Neural cell (in vitro differentiated cells): ENCODE measurements at regions not wholly inside any gene's neighbourhood (a gene's known extent, or its start where the extent isn't known, plus 50 kb on each side); places are given as distances from the start of the nearest gene placed in this dataset.

Experiments
- H2AFZ ChIP-seq: fragments of 200-600, 300-800 bp; sonication (generic), shearing (Covaris generic); 2 replicates; pipeline ENCODE4 v1.6.0; 2014; ENCODE audit warnings: low read depth, mild to moderate bottlenecking, antibody characterized with exemption, low read length, moderate library complexity
- H3F3A ChIP-seq: fragments of 200-600 bp; shearing (Covaris generic); 2 replicates; pipeline ENCODE4 v1.6.1; 2016; ENCODE audit warnings: mild to moderate bottlenecking, moderate library complexity, mixed read lengths, antibody characterized with exemption, low read length; ENCODE audit not compliant: insufficient read depth, poor library complexity, severe bottlenecking
- H3K27ac ChIP-seq: fragments of 200-600, 300-800 bp; sonication (generic), shearing (Covaris generic); 2 replicates; pipeline ENCODE4 v1.5.1; 2014; ENCODE audit warnings: mild to moderate bottlenecking, low read length, moderate library complexity
- H3K27me3 ChIP-seq: fragments of 300-800, 200-600 bp; sonication (generic), shearing (Covaris generic); 2 replicates; pipeline ENCODE4 v1.6.0; 2014; ENCODE audit warnings: mild to moderate bottlenecking, low read depth, low read length, moderate library complexity; ENCODE audit not compliant: insufficient read depth
- H3K36me3 ChIP-seq: fragments of 300-800, 200-600 bp; sonication (generic), shearing (Covaris generic); 2 replicates; pipeline ENCODE4 v1.5.1; 2014; ENCODE audit warnings: mild to moderate bottlenecking, antibody characterized with exemption, low read length, moderate library complexity; ENCODE audit not compliant: insufficient read depth
- H3K4me2 ChIP-seq: fragments of 300-800, 200-600 bp; sonication (generic), shearing (Covaris generic); 2 replicates; pipeline ENCODE4 v1.6.0; 2014; ENCODE audit warnings: mild to moderate bottlenecking, low read length
- H3K4me3 ChIP-seq: fragments of 300-800, 200-600 bp; sonication (generic), shearing (Covaris generic); 2 replicates; pipeline ENCODE4 v1.5.1; 2014; ENCODE audit warnings: mild to moderate bottlenecking, low read length, moderate library complexity
- H3K79me2 ChIP-seq: fragments of 200-600 bp; shearing (Covaris generic); replicated peaks from 2 replicates; pipeline ENCODE4 v1.6.0; 2014; ENCODE audit warnings: mild to moderate bottlenecking, low read length, moderate library complexity; ENCODE audit not compliant: insufficient read depth
- H3K9ac ChIP-seq: fragments of 300-800, 200-600 bp; sonication (generic), shearing (Covaris generic); 2 replicates; pipeline ENCODE4 v1.6.1; 2016; ENCODE audit warnings: mild to moderate bottlenecking, low read length, mixed read lengths
- H3K9me2 ChIP-seq: fragments of 200-600 bp; shearing (Covaris generic); 2 replicates; pipeline ENCODE4 v1.6.1; 2016; ENCODE audit warnings: mild to moderate bottlenecking, low read length, mixed read lengths; ENCODE audit not compliant: insufficient read depth
- H3K9me3 ChIP-seq: fragments of 200-600, 300-800 bp; sonication (generic), shearing (Covaris generic); 2 replicates; pipeline ENCODE4 v1.6.1; 2016; ENCODE audit warnings: mild to moderate bottlenecking, mixed run types, low read length, moderate library complexity, mixed read lengths
- H4K20me1 ChIP-seq: fragments of 200-600 bp; shearing (Covaris generic); 2 replicates; pipeline ENCODE4 v1.6.1; 2016; ENCODE audit warnings: mild to moderate bottlenecking, mixed run types; ENCODE audit not compliant: insufficient read depth
- EP300 ChIP-seq: fragments of 450-650 bp; conservative IDR thresholded peaks from 2 replicates; pipeline ENCODE4 v1.6.1; 2014; ENCODE audit warnings: antibody characterized with exemption, mild to moderate bottlenecking, moderate library complexity; ENCODE audit not compliant: poor library complexity, severe bottlenecking
- EZH2 ChIP-seq: fragments of 200-600, 300-800 bp; shearing (Covaris generic), sonication (generic); IDR thresholded peaks from 2 replicates; pipeline ENCODE4 v1.6.1; 2014; ENCODE audit warnings: antibody characterized with exemption, low read length, borderline replicate concordance, mild to moderate bottlenecking; ENCODE audit not compliant: insufficient read depth, poor library complexity, severe bottlenecking
- MXI1 ChIP-seq: fragments of 450-650 bp; conservative IDR thresholded peaks from 2 replicates; pipeline ENCODE4 v1.6.1; 2014; ENCODE audit warnings: antibody characterized with exemption, mild to moderate bottlenecking; ENCODE audit not compliant: poor library complexity, severe bottlenecking
- POLR2AphosphoS5 ChIP-seq: IDR thresholded peaks from 2 replicates; pipeline ENCODE4 v1.6.1; 2012
- RAD21 ChIP-seq: fragments of 450-650 bp; conservative IDR thresholded peaks from 2 replicates; pipeline ENCODE4 v1.6.1; 2014; ENCODE audit warnings: antibody characterized with exemption, mild to moderate bottlenecking, moderate library complexity
- REST ChIP-seq: IDR thresholded peaks from 2 replicates; pipeline ENCODE4 v1.6.1; 2012; ENCODE audit warnings: borderline replicate concordance
- SMC3 ChIP-seq: fragments of 450-650 bp; conservative IDR thresholded peaks from 2 replicates; pipeline ENCODE4 v1.6.1; 2014; ENCODE audit warnings: antibody characterized with exemption, mild to moderate bottlenecking, moderate library complexity; ENCODE audit not compliant: poor library complexity
- TAF1 ChIP-seq: IDR thresholded peaks from 2 replicates; pipeline ENCODE4 v1.6.1; 2012; ENCODE audit warnings: low read depth
- TF ChIP-seq, protein P1 (sequence below): fragments of 450-650 bp; IDR thresholded peaks from 2 replicates; pipeline ENCODE4 v1.5.1; 2014; ENCODE audit warnings: antibody characterized with exemption, mild to moderate bottlenecking, moderate library complexity; ENCODE audit not compliant: poor library complexity, severe bottlenecking

DNA sequence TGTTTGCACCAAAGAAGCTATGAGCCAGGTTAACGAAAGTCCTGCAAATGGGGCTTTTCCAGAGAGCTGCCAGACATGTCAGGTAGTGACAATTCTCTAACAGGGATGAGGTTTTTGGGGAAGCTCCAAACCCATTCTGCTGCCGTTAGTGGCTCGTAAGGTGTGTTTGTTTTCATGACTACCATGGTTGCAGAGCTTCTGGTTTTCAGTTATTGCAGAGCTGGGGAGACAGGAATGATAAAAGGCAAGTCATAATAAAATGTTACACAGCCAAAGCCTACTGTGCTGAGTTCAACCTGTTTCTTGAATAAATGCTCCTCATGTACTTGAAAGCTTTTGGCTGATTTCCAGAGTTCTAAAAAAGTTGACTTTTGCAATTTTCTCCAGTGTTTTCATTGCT, 209.2 kb upstream of the STK17B start:
- no peak overlapping the region for H3K4me3 ChIP-seq
- no peaks in the 10 kb centered on the region for H3K79me2 ChIP-seq
- H2AFZ ChIP-seq = no peak overlapping the region
- H4K20me1 ChIP-seq = no peaks in the 10 kb centered on the region
- no peak overlapping the region for H3K4me2 ChIP-seq
- no peak overlapping the region for H3K27ac ChIP-seq
- no peaks in the 10 kb centered on the region for H3K27me3 ChIP-seq
- no peak for TF ChIP-seq EZH2
- H3F3A ChIP-seq = no peaks in the 10 kb centered on the region
- H3K36me3 ChIP-seq = no peaks in the 10 kb centered on the region
- no peak overlapping the region for H3K9ac ChIP-seq
- H3K9me3 ChIP-seq = no peaks in the 10 kb centered on the region
- H3K9me2 ChIP-seq = no peaks in the 10 kb centered on the region

DNA sequence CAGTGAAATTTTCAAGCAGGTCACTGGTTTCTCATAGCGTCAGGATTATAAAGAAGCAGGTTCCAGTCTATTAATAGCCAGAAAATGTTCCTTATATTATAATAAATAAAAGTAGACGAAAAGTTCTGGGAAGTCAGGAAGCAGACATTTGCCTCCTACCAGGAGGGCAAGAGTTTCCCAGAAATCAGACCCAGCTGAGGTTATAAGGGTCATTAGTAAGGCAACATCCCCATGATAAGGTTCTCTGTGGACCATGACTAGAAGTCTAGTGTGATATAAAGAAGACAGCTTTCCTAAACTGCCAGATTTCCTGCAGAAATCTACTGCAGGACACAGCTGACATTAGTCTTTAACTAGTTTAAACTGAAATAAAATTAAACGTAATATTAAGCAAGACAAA, 210.1 kb upstream of the STK17B start:
- H3K4me2 ChIP-seq = no peak overlapping the region
- TF ChIP-seq EP300 (no peak), POLR2AphosphoS5 (no peak), REST (no peak), TAF1 (no peak), EZH2 (no peak), MXI1 (no peak), SMC3 (no peak), RAD21 (no peak)
- TF ChIP-seq, protein P1, sequence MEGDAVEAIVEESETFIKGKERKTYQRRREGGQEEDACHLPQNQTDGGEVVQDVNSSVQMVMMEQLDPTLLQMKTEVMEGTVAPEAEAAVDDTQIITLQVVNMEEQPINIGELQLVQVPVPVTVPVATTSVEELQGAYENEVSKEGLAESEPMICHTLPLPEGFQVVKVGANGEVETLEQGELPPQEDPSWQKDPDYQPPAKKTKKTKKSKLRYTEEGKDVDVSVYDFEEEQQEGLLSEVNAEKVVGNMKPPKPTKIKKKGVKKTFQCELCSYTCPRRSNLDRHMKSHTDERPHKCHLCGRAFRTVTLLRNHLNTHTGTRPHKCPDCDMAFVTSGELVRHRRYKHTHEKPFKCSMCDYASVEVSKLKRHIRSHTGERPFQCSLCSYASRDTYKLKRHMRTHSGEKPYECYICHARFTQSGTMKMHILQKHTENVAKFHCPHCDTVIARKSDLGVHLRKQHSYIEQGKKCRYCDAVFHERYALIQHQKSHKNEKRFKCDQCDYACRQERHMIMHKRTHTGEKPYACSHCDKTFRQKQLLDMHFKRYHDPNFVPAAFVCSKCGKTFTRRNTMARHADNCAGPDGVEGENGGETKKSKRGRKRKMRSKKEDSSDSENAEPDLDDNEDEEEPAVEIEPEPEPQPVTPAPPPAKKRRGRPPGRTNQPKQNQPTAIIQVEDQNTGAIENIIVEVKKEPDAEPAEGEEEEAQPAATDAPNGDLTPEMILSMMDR = no peak
- H3F3A ChIP-seq = no peaks in the 10 kb centered on the region
- no peak overlapping the region for H3K27ac ChIP-seq
- H3K4me3 ChIP-seq = no peak overlapping the region
- H4K20me1 ChIP-seq = no peaks in the 10 kb centered on the region
- no peaks in the 10 kb centered on the region for H3K9me3 ChIP-seq
- H3K79me2 ChIP-seq = no peaks in the 10 kb centered on the region
- no peak overlapping the region for H3K9ac ChIP-seq
- H2AFZ ChIP-seq = no peak overlapping the region
- no peaks in the 10 kb centered on the region for H3K36me3 ChIP-seq
- H3K9me2 ChIP-seq = no peaks in the 10 kb centered on the region
- H3K27me3 ChIP-seq = no peaks in the 10 kb centered on the region

DNA sequence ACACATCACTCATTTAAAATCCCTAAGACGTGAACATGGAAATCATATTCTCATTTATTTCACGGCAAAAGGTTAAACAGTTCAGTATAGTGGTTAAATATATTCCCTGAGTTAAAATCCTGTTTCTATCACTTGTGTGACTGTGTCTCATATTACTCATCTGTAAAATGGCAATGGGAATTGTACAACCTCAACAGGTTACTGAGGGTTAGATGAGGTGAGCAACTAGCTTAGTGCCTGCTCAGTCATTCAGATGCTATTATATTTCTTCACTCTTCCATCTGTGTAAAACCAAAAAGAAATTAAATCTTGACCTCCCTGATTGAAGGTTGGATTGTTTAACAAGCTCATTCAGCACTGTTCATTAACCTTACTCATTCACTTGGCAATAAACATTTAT, 212.4 kb upstream of the STK17B start:
- no peaks in the 10 kb centered on the region for H3F3A ChIP-seq
- H3K36me3 ChIP-seq = no peaks in the 10 kb centered on the region
- H2AFZ ChIP-seq = no peak overlapping the region
- no peaks in the 10 kb centered on the region for H3K9me2 ChIP-seq
- no peaks in the 10 kb centered on the region for H3K27me3 ChIP-seq
- H3K9ac ChIP-seq = no peak overlapping the region
- no peaks in the 10 kb centered on the region for H3K9me3 ChIP-seq
- TF ChIP-seq MXI1 = no peak
- TF ChIP-seq TAF1 = no peak
- TF ChIP-seq SMC3 = no peak
- no peak for TF ChIP-seq EP300
- no peak for TF ChIP-seq POLR2AphosphoS5
- TF ChIP-seq REST = no peak
- TF ChIP-seq, protein P1 = no peak
- TF ChIP-seq EZH2 = no peak
- no peak for TF ChIP-seq RAD21
- H3K4me2 ChIP-seq = no peak overlapping the region
- no peaks in the 10 kb centered on the region for H4K20me1 ChIP-seq
- H3K79me2 ChIP-seq = no peaks in the 10 kb centered on the region
- H3K27ac ChIP-seq = no peak overlapping the region
- H3K4me3 ChIP-seq = no peak overlapping the region
